ENCODE measurements at regions not wholly inside any gene's neighbourhood (a gene's known extent, or its start where the extent isn't known, plus 50 kb on each side); places are given as distances from the start of the nearest gene placed in this dataset.

DNA sequence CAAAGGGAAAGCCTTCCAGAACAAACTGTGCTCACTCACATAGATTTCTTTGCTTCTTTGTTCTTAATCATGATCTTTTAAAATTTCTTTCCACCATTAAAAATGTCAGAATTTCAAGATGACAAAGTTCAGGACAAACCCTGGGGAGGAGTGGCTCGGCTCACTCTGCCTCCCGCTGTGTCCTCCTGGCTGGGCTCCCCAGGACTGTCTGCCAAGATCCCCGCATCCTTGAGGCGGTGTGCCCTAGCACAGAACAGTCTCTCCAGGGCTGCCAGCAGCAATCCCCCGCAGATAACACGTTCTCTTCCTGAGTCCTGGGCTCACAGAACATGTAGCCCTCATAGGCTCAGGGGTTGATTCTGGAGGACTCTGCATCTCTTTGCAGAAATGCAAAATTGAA lies 98.4 kb upstream of the KCNG1 start:
- no peak overlapping the region for H3K23ac ChIP-seq (ENCODE audit: low read length)
- H3K4me3 ChIP-seq (ENCODE audit: low read length), result no peak overlapping the region
- no peak overlapping the region for H3K9ac ChIP-seq (ENCODE audit: low read length)
- no peak overlapping the region for H4K5ac ChIP-seq (ENCODE audit: low read length)
- no peak for DNase-seq
- no peak overlapping the region for H2BK15ac ChIP-seq (replicated peaks; ENCODE audit: low read depth)
- no peaks in the 10 kb centered on the region for H3K79me1 ChIP-seq (ENCODE audit: low read length)
- no peak overlapping the region for H3K4ac ChIP-seq (ENCODE audit: low read depth, low read length)
- no peak overlapping the region for H3K27ac ChIP-seq (ENCODE audit: low read depth, low read length)
- WGBS (ENCODE audit: extremely low coverage, insufficient coverage, low lambda C conversion rate), result no CpG with 5 or more reads among the region's 6 CpGs
- peaks cover 12% of the 10 kb centered on the region for H3K4me1 ChIP-seq (ENCODE audit: control insufficient read depth, low read depth, low read length)
- H3K4me2 ChIP-seq (ENCODE audit: low read length), result no peak overlapping the region
- no peaks in the 10 kb centered on the region for H3K79me2 ChIP-seq (ENCODE audit: control insufficient read depth, insufficient read depth, low read length)
- no peaks in the 10 kb centered on the region for H3K27me3 ChIP-seq (ENCODE audit: insufficient read depth, low read length, poor library complexity)
- H2BK5ac ChIP-seq (ENCODE audit: low read length), result no peak overlapping the region
- no peak overlapping the region for H2AK5ac ChIP-seq (ENCODE audit: low read length)
- H3K18ac ChIP-seq (ENCODE audit: low read length), result peak overlapping the region; percentile 52
- no peaks in the 10 kb centered on the region for H3K36me3 ChIP-seq (ENCODE audit: control insufficient read depth, insufficient read depth, low read length)
- no peak overlapping the region for H2BK120ac ChIP-seq (ENCODE audit: low read depth, low read length)
- H3K56ac ChIP-seq (ENCODE audit: low read length), result no peak overlapping the region
- no peak overlapping the region for H4K8ac ChIP-seq (ENCODE audit: low read depth, low read length)

DNA sequence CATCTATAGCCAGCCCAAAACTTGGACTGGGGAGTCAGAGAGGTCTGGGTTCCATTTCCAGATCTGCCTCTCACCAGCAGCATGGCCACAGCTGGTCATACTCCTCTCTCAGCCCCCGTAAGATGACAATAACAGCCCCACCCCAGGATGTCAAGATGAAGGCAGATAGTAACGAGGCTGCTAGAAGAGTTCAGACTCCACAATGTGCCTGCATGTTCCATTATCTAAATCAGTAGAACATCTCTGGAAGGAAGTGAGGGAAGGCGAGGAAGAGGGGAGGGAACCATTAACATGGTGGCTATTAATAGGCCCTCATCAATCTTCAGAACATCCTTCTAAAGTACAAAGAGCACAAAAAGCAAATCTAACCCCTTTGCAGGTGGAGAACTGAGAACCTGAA lies 98.0 kb upstream of the KCNG1 start:
- H3K36me3 ChIP-seq (ENCODE audit: control insufficient read depth, insufficient read depth, low read length), result no peaks in the 10 kb centered on the region
- no peak overlapping the region for H3K4me2 ChIP-seq (ENCODE audit: low read length)
- no peaks in the 10 kb centered on the region for H3K79me1 ChIP-seq (ENCODE audit: low read length)
- H3K27ac ChIP-seq (ENCODE audit: low read depth, low read length), result no peak overlapping the region
- no peak for DNase-seq
- no peak overlapping the region for H3K4ac ChIP-seq (ENCODE audit: low read depth, low read length)
- no peak overlapping the region for H2AK5ac ChIP-seq (ENCODE audit: low read length)
- WGBS (ENCODE audit: extremely low coverage, insufficient coverage, low lambda C conversion rate), result no CpG with 5 or more reads among the region's 3 CpGs
- no peak overlapping the region for H3K4me3 ChIP-seq (ENCODE audit: low read length)
- no peak overlapping the region for H2BK15ac ChIP-seq (replicated peaks; ENCODE audit: low read depth)
- peaks cover 12% of the 10 kb centered on the region for H3K4me1 ChIP-seq (ENCODE audit: control insufficient read depth, low read depth, low read length)
- no peak overlapping the region for H3K9ac ChIP-seq (ENCODE audit: low read length)
- no peak overlapping the region for H4K5ac ChIP-seq (ENCODE audit: low read length)
- H2BK5ac ChIP-seq (ENCODE audit: low read length), result no peak overlapping the region
- H3K18ac ChIP-seq (ENCODE audit: low read length), result peak overlapping the region; percentile 47
- H2BK120ac ChIP-seq (ENCODE audit: low read depth, low read length), result no peak overlapping the region
- H3K27me3 ChIP-seq (ENCODE audit: insufficient read depth, low read length, poor library complexity), result no peaks in the 10 kb centered on the region
- no peaks in the 10 kb centered on the region for H3K79me2 ChIP-seq (ENCODE audit: control insufficient read depth, insufficient read depth, low read length)
- no peak overlapping the region for H3K23ac ChIP-seq (ENCODE audit: low read length)
- H4K8ac ChIP-seq (ENCODE audit: low read depth, low read length), result no peak overlapping the region
- no peak overlapping the region for H3K56ac ChIP-seq (ENCODE audit: low read length)

DNA sequence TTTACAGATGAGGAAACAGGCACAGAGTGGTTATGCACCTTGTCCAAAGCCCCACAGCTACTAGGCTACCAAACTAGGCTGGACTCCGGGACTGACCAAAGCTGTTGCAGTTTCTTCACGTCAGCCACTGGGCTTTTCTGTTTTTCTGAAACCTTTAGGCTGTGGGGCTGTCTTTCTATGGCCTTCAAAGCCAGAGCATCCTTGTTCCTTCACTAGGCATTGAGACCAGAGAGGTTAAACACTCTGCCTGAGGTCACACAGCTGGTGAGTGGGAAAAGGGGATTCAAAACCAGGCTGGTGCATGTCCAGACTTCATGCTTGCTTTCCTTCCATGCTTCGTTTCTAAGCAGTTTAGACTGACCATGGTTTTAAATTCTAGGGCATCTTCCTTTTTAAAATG lies 97.5 kb upstream of the KCNG1 start:
- Histone ChIP-seq H3K4me1 (ENCODE audit: control insufficient read depth, low read depth, low read length) (peaks cover 12% of the 10 kb centered on the region), H2BK15ac (replicated peaks; ENCODE audit: low read depth) (no peak overlapping the region), H4K5ac (ENCODE audit: low read length) (no peak overlapping the region), H3K9ac (ENCODE audit: low read length) (no peak overlapping the region), H3K56ac (ENCODE audit: low read length) (no peak overlapping the region), H2AK5ac (ENCODE audit: low read length) (peak overlapping the region; percentile 10), H3K79me1 (ENCODE audit: low read length) (no peaks in the 10 kb centered on the region), H3K18ac (ENCODE audit: low read length) (no peak overlapping the region), H4K8ac (ENCODE audit: low read depth, low read length) (no peak overlapping the region), H2BK5ac (ENCODE audit: low read length) (no peak overlapping the region), H3K4me2 (ENCODE audit: low read length) (no peak overlapping the region), H3K27ac (ENCODE audit: low read depth, low read length) (no peak overlapping the region), H3K23ac (ENCODE audit: low read length) (no peak overlapping the region), H3K36me3 (ENCODE audit: control insufficient read depth, insufficient read depth, low read length) (no peaks in the 10 kb centered on the region), H3K27me3 (ENCODE audit: insufficient read depth, low read length, poor library complexity) (no peaks in the 10 kb centered on the region), H3K4me3 (ENCODE audit: low read length) (no peak overlapping the region), H3K79me2 (ENCODE audit: control insufficient read depth, insufficient read depth, low read length) (no peaks in the 10 kb centered on the region), H3K4ac (ENCODE audit: low read depth, low read length) (peak overlapping the region; percentile 49), H2BK120ac (ENCODE audit: low read depth, low read length) (peak overlapping the region; percentile 7)
- no peak for DNase-seq
- WGBS (ENCODE audit: extremely low coverage, insufficient coverage, low lambda C conversion rate), result no CpG with 5 or more reads among the region's 3 CpGs

DNA sequence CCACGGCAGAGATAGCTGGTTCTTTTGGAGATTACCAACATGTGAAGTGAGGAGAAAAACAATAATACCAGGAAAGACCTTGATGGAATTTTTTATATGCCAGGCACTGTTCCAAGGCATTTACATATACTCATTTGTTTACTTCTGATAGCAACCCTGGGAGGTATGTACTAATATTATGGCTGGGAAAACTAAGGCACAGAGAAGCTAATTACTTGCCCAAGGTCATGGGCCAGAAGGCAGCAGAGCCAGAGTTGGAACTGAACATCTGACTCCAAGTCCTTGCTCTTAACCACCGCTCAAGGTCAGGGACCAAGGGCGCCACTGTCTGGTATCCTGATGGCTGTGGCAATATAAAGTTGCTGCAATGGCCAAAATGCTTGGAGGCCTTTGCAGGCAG lies 97.0 kb upstream of the KCNG1 start:
- Histone ChIP-seq H4K5ac (ENCODE audit: low read length) (no peak overlapping the region), H3K23ac (ENCODE audit: low read length) (no peak overlapping the region), H3K4me1 (ENCODE audit: control insufficient read depth, low read depth, low read length) (peaks cover 12% of the 10 kb centered on the region), H3K36me3 (ENCODE audit: control insufficient read depth, insufficient read depth, low read length) (no peaks in the 10 kb centered on the region), H3K79me2 (ENCODE audit: control insufficient read depth, insufficient read depth, low read length) (no peaks in the 10 kb centered on the region), H2AK5ac (ENCODE audit: low read length) (no peak overlapping the region), H3K18ac (ENCODE audit: low read length) (no peak overlapping the region), H2BK5ac (ENCODE audit: low read length) (no peak overlapping the region), H3K9ac (ENCODE audit: low read length) (no peak overlapping the region), H3K27me3 (ENCODE audit: insufficient read depth, low read length, poor library complexity) (no peaks in the 10 kb centered on the region), H3K79me1 (ENCODE audit: low read length) (no peaks in the 10 kb centered on the region), H3K4ac (ENCODE audit: low read depth, low read length) (no peak overlapping the region), H3K4me3 (ENCODE audit: low read length) (no peak overlapping the region), H4K8ac (ENCODE audit: low read depth, low read length) (no peak overlapping the region), H3K56ac (ENCODE audit: low read length) (no peak overlapping the region), H2BK120ac (ENCODE audit: low read depth, low read length) (peak overlapping the region; percentile 7), H3K27ac (ENCODE audit: low read depth, low read length) (no peak overlapping the region), H2BK15ac (replicated peaks; ENCODE audit: low read depth) (no peak overlapping the region), H3K4me2 (ENCODE audit: low read length) (no peak overlapping the region)
- DNase-seq, result no peak
- WGBS (ENCODE audit: extremely low coverage, insufficient coverage, low lambda C conversion rate), result no CpG with 5 or more reads among the region's 3 CpGs

- Histone ChIP-seq H3K56ac (ENCODE audit: low read length) (no peak overlapping the region), H3K27ac (ENCODE audit: low read depth, low read length) (no peak overlapping the region), H3K23ac (ENCODE audit: low read length) (no peak overlapping the region), H3K4me3 (ENCODE audit: low read length) (no peak overlapping the region), H3K18ac (ENCODE audit: low read length) (no peak overlapping the region), H3K4me1 (ENCODE audit: control insufficient read depth, low read depth, low read length) (peaks cover 12% of the 10 kb centered on the region), H3K27me3 (ENCODE audit: insufficient read depth, low read length, poor library complexity) (no peaks in the 10 kb centered on the region), H2BK15ac (replicated peaks; ENCODE audit: low read depth) (no peak overlapping the region), H2AK5ac (ENCODE audit: low read length) (peak overlapping the region; percentile 43), H3K79me2 (ENCODE audit: control insufficient read depth, insufficient read depth, low read length) (no peaks in the 10 kb centered on the region), H3K36me3 (ENCODE audit: control insufficient read depth, insufficient read depth, low read length) (no peaks in the 10 kb centered on the region), H4K8ac (ENCODE audit: low read depth, low read length) (no peak overlapping the region), H3K9ac (ENCODE audit: low read length) (no peak overlapping the region), H3K79me1 (ENCODE audit: low read length) (no peaks in the 10 kb centered on the region), H2BK5ac (ENCODE audit: low read length) (no peak overlapping the region), H4K5ac (ENCODE audit: low read length) (no peak overlapping the region), H3K4me2 (ENCODE audit: low read length) (no peak overlapping the region), H2BK120ac (ENCODE audit: low read depth, low read length) (no peak overlapping the region), H3K4ac (ENCODE audit: low read depth, low read length) (no peak overlapping the region)
- no CpG with 5 or more reads among the region's 8 CpGs for whole genome bisulfite sequencing (ENCODE audit: extremely low coverage, insufficient coverage, low lambda C conversion rate)
- no peak for DNase-seq
Measured at GRCh38 chr20:51118985-51119527, 96.1 kb upstream of the KCNG1 start.

DNA sequence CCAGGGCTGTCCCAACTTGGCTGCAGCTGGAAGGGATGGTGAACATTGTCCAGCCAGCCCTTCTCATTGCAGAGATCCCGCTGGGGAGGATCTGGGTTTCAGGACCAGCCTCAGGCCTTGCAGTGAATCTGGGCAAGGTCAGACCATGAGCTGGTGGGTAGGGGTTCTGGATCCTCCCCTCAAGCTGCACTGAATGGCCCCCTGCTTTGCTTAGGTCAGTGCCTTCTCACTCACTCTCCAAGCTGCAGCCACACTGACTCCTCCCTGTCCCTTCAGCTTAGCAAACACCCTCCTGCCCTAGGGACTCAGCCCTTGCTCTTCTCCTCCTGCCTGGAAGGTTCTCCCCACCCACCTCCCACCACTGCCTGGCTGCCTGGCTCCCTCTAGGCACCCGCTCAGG lies 95.3 kb upstream of the KCNG1 start:
- Histone ChIP-seq H2BK5ac (ENCODE audit: low read length) (no peak overlapping the region), H3K4me3 (ENCODE audit: low read length) (no peak overlapping the region), H3K4me2 (ENCODE audit: low read length) (no peak overlapping the region), H3K27ac (ENCODE audit: low read depth, low read length) (no peak overlapping the region), H3K79me1 (ENCODE audit: low read length) (no peaks in the 10 kb centered on the region), H2AK5ac (ENCODE audit: low read length) (no peak overlapping the region), H3K27me3 (ENCODE audit: insufficient read depth, low read length, poor library complexity) (no peaks in the 10 kb centered on the region), H3K23ac (ENCODE audit: low read length) (no peak overlapping the region), H2BK15ac (replicated peaks; ENCODE audit: low read depth) (no peak overlapping the region), H3K18ac (ENCODE audit: low read length) (no peak overlapping the region), H3K36me3 (ENCODE audit: control insufficient read depth, insufficient read depth, low read length) (no peaks in the 10 kb centered on the region), H3K9ac (ENCODE audit: low read length) (no peak overlapping the region), H4K5ac (ENCODE audit: low read length) (no peak overlapping the region), H3K56ac (ENCODE audit: low read length) (peak overlapping the region; percentile 6), H3K79me2 (ENCODE audit: control insufficient read depth, insufficient read depth, low read length) (no peaks in the 10 kb centered on the region), H3K4me1 (ENCODE audit: control insufficient read depth, low read depth, low read length) (peaks cover 12% of the 10 kb centered on the region), H4K8ac (ENCODE audit: low read depth, low read length) (no peak overlapping the region), H3K4ac (ENCODE audit: low read depth, low read length) (no peak overlapping the region), H2BK120ac (ENCODE audit: low read depth, low read length) (no peak overlapping the region)
- WGBS (ENCODE audit: extremely low coverage, insufficient coverage, low lambda C conversion rate), result no CpG with 5 or more reads among the region's 2 CpGs
- no peak for DNase-seq
